Breast epithelium (tissue), 4 donors: ENCODE measurements at regions not wholly inside any gene's neighbourhood (a gene's known extent, or its start where the extent isn't known, plus 50 kb on each side); places are given as distances from the start of the nearest gene placed in this dataset.

Experiments
- DNase-seq, 2 donors: peaks; one replicate each; pipeline ENCODE4 v3.0.0-alpha.2; 2019; ENCODE audit warnings: low spot score in 2 of 2
- H3K27ac ChIP-seq, 2 donors: fragments of 200-600 bp; sonication (generic) in 1 of 2; one replicate each; pipeline ENCODE4 v1.5.1; 2016 to 2019; ENCODE audit warnings: mild to moderate bottlenecking in 1 of 2
- H3K27me3 ChIP-seq, 2 donors: fragments of 200-600 bp; sonication (generic) in 1 of 2; one replicate each; pipeline versions ENCODE4 v1.5.1 to v1.6.0; 2017 to 2019; ENCODE audit warnings: control low read depth in 1 of 2, mild to moderate bottlenecking in 1 of 2
- H3K36me3 ChIP-seq: fragments of 200-600 bp; one replicate; pipeline ENCODE4 v1.5.1; 2019
- H3K4me1 ChIP-seq, 2 donors: fragments of 200-600 bp; sonication (generic); one replicate each; pipeline ENCODE4 v1.5.1; 2016 to 2019; ENCODE audit warnings: control low read depth in 1 of 2
- H3K4me3 ChIP-seq, 3 donors: fragments of 200-600 bp; sonication (generic); 1 replicate in 2 of 3; 2 replicates in 1 of 3; pipeline ENCODE4 v1.5.1; 2016 to 2019; ENCODE audit warnings: mild to moderate bottlenecking in 3 of 3, moderate library complexity in 2 of 3
- H3K9me3 ChIP-seq, 2 donors: fragments of 200-600 bp; sonication (generic) in 1 of 2; one replicate each; pipeline ENCODE4 v1.5.1; 2016 to 2019; ENCODE audit warnings: control low read depth in 1 of 2
- CTCF ChIP-seq, 3 donors: fragments of 450-650 bp; IDR thresholded peaks; one replicate each; pipeline ENCODE4 v1.5.1; 2016 to 2017; ENCODE audit warnings: antibody characterized with exemption in 3 of 3, mild to moderate bottlenecking in 3 of 3, moderate library complexity in 3 of 3
- POLR2A ChIP-seq: fragments of 450-650 bp; IDR thresholded peaks from one replicate; pipeline ENCODE4 v1.6.1; 2016; ENCODE audit warnings: antibody characterized with exemption, mild to moderate bottlenecking, moderate library complexity
- POLR2AphosphoS5 ChIP-seq, 3 donors: sonication (generic); formaldehyde crosslinking; IDR thresholded peaks; one replicate each; pipeline ENCODE4 v1.6.1; 2017; ENCODE audit warnings: antibody characterized with exemption in 3 of 3
- intact Hi-C: fragments of 100-400 bp; cut with DNase I; formaldehyde crosslinking; loops from one replicate; pipeline ENCODE4 v1.15.1; 2023; ENCODE audit warnings: low total_unique reads

GRCh38 chr4:166400270-166400894 lies 527.3 kb downstream of the TLL1 start:
- Histone ChIP-seq H3K36me3 (no peaks in the 10 kb centered on the region), H3K27ac (no peak overlapping the region), H3K27me3 (no peaks in the 10 kb centered on the region), H3K9me3 (no peaks in the 10 kb centered on the region), H3K4me1 (no peaks in the 10 kb centered on the region), H3K4me3 (no peak overlapping the region)
- intact Hi-C loops: no loop called here
- TF ChIP-seq CTCF (IDR thresholded peaks at IDR 0.05) (no peak), POLR2A (no peak), POLR2AphosphoS5 (IDR thresholded peaks at IDR 0.05) (no peak)
- no peak for DNase-seq

GRCh38 chr4:166413356-166413755 lies 540.3 kb downstream of the TLL1 start:
- no peaks in the 10 kb centered on the region for H3K9me3 ChIP-seq
- H3K36me3 ChIP-seq: no peaks in the 10 kb centered on the region
- H3K27me3 ChIP-seq: no peaks in the 10 kb centered on the region
- no peak for TF ChIP-seq POLR2AphosphoS5 (IDR thresholded peaks at IDR 0.05)
- TF ChIP-seq CTCF (IDR thresholded peaks at IDR 0.05): no peak
- no peak for TF ChIP-seq POLR2A
- DNase-seq: no peak
- intact Hi-C loops: no loop called here
- H3K4me1 ChIP-seq: no peaks in the 10 kb centered on the region
- H3K27ac ChIP-seq: no peak overlapping the region
- H3K4me3 ChIP-seq: no peak overlapping the region

- TF ChIP-seq CTCF (IDR thresholded peaks at IDR 0.05) (no peak), POLR2AphosphoS5 (IDR thresholded peaks at IDR 0.05) (no peak), POLR2A (no peak)
- H3K36me3 ChIP-seq: no peaks in the 10 kb centered on the region
- no peaks in the 10 kb centered on the region for H3K9me3 ChIP-seq
- no peaks in the 10 kb centered on the region for H3K27me3 ChIP-seq
- intact Hi-C loops: no loop called here
- no peak overlapping the region for H3K27ac ChIP-seq
- no peak overlapping the region for H3K4me3 ChIP-seq
- no peak for DNase-seq
- no peaks in the 10 kb centered on the region for H3K4me1 ChIP-seq
Observed at GRCh38 chr4:166414431-166414830, 541.4 kb downstream of the TLL1 start.

- no peak for DNase-seq
- no peaks in the 10 kb centered on the region for H3K4me1 ChIP-seq
- intact Hi-C loops: no loop called here
- H3K36me3 ChIP-seq: no peaks in the 10 kb centered on the region
- no peak overlapping the region for H3K27ac ChIP-seq
- H3K27me3 ChIP-seq: no peaks in the 10 kb centered on the region
- no peak overlapping the region for H3K4me3 ChIP-seq
- TF ChIP-seq POLR2AphosphoS5 (IDR thresholded peaks at IDR 0.05): no peak
- TF ChIP-seq CTCF (IDR thresholded peaks at IDR 0.05): no peak
- TF ChIP-seq POLR2A: no peak
- peaks cover 0 to 8% of the 10 kb centered on the region in 2 donors for H3K9me3 ChIP-seq
Observed at GRCh38 chr4:166415749-166416148, 542.7 kb downstream of the TLL1 start.

- Histone ChIP-seq H3K36me3 (no peaks in the 10 kb centered on the region), H3K27me3 (no peaks in the 10 kb centered on the region), H3K4me1 (no peaks in the 10 kb centered on the region), H3K4me3 (no peak overlapping the region), H3K9me3 (peaks cover 3 to 18% of the 10 kb centered on the region in 2 donors), H3K27ac (no peak overlapping the region)
- intact Hi-C loops: no loop called here
- no peak for DNase-seq
- no peak for TF ChIP-seq POLR2A
- TF ChIP-seq POLR2AphosphoS5 (IDR thresholded peaks at IDR 0.05): no peak
- no peak for TF ChIP-seq CTCF (IDR thresholded peaks at IDR 0.05)
Observed at GRCh38 chr4:166421556-166422156, 548.6 kb downstream of the TLL1 start.
